HepG2 (cell line): ENCODE measurements at regions not wholly inside any gene's neighbourhood (a gene's known extent, or its start where the extent isn't known, plus 50 kb on each side); places are given as distances from the start of the nearest gene placed in this dataset.

Experiments
- HCFC1 ChIP-seq: fragments of 150-350 bp; IDR thresholded peaks from 2 replicates; pipeline ENCODE4 v1.6.1; 2014; ENCODE audit warnings: low read depth, low read length
- MTA1 ChIP-seq: sonication (generic); formaldehyde crosslinking; IDR thresholded peaks from 2 replicates; pipeline ENCODE4 v1.4.0; 2020; ENCODE audit warnings: missing genetic modification reagents, mild to moderate bottlenecking, borderline replicate concordance
- STAG1 ChIP-seq: sonication (generic); formaldehyde crosslinking; IDR thresholded peaks from 2 replicates; pipeline ENCODE4 v1.4.0; 2020; ENCODE audit warnings: missing genetic modification reagents
- ZFAT ChIP-seq: sonication (generic); formaldehyde crosslinking; conservative IDR thresholded peaks from 2 replicates; pipeline ENCODE4 v1.8.1; 2023; ENCODE audit warnings: missing genetic modification reagents, inconsistent platforms
- ZNF552 ChIP-seq: sonication (generic); formaldehyde crosslinking; IDR thresholded peaks from 2 replicates; pipeline ENCODE4 v1.9.0; 2022; ENCODE audit warnings: missing genetic modification reagents, mild to moderate bottlenecking, borderline replicate concordance
- TF ChIP-seq, protein P1 (sequence below): sonication (generic); formaldehyde crosslinking; IDR thresholded peaks from 2 replicates; pipeline ENCODE4 v1.5.0; 2020; ENCODE audit warnings: mild to moderate bottlenecking, missing genetic modification reagents, borderline replicate concordance

DNA sequence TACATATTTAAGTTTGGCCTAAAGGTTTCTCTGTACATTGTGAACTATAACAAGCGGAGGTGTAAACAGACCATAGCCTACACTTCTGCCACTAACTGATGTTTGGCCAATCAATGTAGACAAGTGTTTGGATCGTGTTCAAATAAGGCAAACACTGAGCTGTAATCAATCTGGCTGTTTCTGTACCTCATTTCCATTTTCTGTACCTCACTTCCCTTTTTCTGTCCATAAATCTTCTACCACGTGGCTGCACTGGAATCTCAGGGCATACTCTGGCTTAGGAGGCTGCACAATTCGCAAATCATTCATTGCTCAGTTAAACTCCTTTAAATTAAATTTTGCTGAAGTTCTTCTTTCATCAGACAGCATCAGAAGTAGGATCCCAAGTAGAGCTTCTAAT, 140.9 kb downstream of the SLC25A46 start:
- TF ChIP-seq MTA1 (no peak), HCFC1 (no peak), ZNF552 (no peak), STAG1 (CRISPR knock-in tag) (no peak), ZFAT (CRISPR knock-in tag) (no peak)
- TF ChIP-seq, protein P1, sequence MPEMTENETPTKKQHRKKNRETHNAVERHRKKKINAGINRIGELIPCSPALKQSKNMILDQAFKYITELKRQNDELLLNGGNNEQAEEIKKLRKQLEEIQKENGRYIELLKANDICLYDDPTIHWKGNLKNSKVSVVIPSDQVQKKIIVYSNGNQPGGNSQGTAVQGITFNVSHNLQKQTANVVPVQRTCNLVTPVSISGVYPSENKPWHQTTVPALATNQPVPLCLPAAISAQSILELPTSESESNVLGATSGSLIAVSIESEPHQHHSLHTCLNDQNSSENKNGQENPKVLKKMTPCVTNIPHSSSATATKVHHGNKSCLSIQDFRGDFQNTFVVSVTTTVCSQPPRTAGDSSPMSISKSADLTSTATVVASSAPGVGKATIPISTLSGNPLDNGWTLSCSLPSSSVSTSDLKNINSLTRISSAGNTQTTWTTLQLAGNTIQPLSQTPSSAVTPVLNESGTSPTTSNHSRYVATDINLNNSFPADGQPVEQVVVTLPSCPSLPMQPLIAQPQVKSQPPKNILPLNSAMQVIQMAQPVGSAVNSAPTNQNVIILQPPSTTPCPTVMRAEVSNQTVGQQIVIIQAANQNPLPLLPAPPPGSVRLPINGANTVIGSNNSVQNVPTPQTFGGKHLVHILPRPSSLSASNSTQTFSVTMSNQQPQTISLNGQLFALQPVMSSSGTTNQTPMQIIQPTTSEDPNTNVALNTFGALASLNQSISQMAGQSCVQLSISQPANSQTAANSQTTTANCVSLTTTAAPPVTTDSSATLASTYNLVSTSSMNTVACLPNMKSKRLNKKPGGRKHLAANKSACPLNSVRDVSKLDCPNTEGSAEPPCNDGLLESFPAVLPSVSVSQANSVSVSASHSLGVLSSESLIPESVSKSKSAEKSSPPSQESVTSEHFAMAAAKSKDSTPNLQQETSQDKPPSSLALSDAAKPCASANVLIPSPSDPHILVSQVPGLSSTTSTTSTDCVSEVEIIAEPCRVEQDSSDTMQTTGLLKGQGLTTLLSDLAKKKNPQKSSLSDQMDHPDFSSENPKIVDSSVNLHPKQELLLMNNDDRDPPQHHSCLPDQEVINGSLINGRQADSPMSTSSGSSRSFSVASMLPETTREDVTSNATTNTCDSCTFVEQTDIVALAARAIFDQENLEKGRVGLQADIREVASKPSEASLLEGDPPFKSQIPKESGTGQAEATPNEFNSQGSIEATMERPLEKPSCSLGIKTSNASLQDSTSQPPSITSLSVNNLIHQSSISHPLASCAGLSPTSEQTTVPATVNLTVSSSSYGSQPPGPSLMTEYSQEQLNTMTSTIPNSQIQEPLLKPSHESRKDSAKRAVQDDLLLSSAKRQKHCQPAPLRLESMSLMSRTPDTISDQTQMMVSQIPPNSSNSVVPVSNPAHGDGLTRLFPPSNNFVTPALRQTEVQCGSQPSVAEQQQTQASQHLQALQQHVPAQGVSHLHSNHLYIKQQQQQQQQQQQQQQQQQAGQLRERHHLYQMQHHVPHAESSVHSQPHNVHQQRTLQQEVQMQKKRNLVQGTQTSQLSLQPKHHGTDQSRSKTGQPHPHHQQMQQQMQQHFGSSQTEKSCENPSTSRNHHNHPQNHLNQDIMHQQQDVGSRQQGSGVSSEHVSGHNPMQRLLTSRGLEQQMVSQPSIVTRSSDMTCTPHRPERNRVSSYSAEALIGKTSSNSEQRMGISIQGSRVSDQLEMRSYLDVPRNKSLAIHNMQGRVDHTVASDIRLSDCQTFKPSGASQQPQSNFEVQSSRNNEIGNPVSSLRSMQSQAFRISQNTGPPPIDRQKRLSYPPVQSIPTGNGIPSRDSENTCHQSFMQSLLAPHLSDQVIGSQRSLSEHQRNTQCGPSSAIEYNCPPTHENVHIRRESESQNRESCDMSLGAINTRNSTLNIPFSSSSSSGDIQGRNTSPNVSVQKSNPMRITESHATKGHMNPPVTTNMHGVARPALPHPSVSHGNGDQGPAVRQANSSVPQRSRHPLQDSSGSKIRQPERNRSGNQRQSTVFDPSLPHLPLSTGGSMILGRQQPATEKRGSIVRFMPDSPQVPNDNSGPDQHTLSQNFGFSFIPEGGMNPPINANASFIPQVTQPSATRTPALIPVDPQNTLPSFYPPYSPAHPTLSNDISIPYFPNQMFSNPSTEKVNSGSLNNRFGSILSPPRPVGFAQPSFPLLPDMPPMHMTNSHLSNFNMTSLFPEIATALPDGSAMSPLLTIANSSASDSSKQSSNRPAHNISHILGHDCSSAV (CRISPR knock-in tag), result no peak
